OCI-LY3 (cell line): ENCODE measurements at regions not wholly inside any gene's neighbourhood (a gene's known extent, or its start where the extent isn't known, plus 50 kb on each side); places are given as distances from the start of the nearest gene placed in this dataset.

Experiments
- H2AFZ ChIP-seq: fragments of 200-600, 300-600 bp; shearing (Covaris generic); 2 replicates; pipeline ENCODE4 v1.6.0; 2014; ENCODE audit warnings: antibody characterized with exemption, low read depth, low read length
- H3K27ac ChIP-seq: fragments of 200-600, 300-600 bp; sonication (generic); 2 replicates; pipeline ENCODE4 v1.5.1; 2014; ENCODE audit warnings: mild to moderate bottlenecking, low read length, moderate library complexity, mixed read lengths
- H3K27me3 ChIP-seq: fragments of 200-600, 300-600 bp; sonication (generic); 2 replicates; pipeline ENCODE4 v1.6.1; 2014; ENCODE audit warnings: low read depth, low read length, mixed read lengths
- H3K36me3 ChIP-seq: fragments of 200-600, 300-600 bp; sonication (generic); replicated peaks from 2 replicates; pipeline ENCODE3; 2014; ENCODE audit warnings: low read depth, low read length, mixed read lengths
- H3K4me1 ChIP-seq: fragments of 300-600, 200-600 bp; sonication (generic); 2 replicates; pipeline ENCODE4 v1.6.1; 2014; ENCODE audit warnings: low read length, mixed read lengths
- H3K4me2 ChIP-seq: fragments of 200-600, 300-600 bp; sonication (generic); 2 replicates; pipeline ENCODE4 v1.6.1; 2014; ENCODE audit warnings: low read length, mixed read lengths
- H3K4me3 ChIP-seq: fragments of 300-600, 200-600 bp; sonication (generic); 2 replicates; pipeline ENCODE4 v1.5.1; 2014; ENCODE audit warnings: antibody characterized with exemption, mild to moderate bottlenecking, low read length, moderate library complexity
- H3K79me2 ChIP-seq: fragments of 300-600, 200-600 bp; shearing (Covaris generic); 2 replicates; pipeline ENCODE4 v1.6.1; 2014; ENCODE audit warnings: mild to moderate bottlenecking, low read length, mixed read lengths
- H3K9ac ChIP-seq: fragments of 300-600, 200-600 bp; shearing (Covaris generic); 2 replicates; pipeline ENCODE4 v1.6.0; 2014; ENCODE audit warnings: mild to moderate bottlenecking, low read length, moderate library complexity
- H3K9me3 ChIP-seq: fragments of 200-600, 300-600 bp; shearing (Covaris generic); 2 replicates; pipeline ENCODE4 v1.6.1; 2014; ENCODE audit warnings: low read length, mixed read lengths; ENCODE audit not compliant: insufficient read depth
- H4K20me1 ChIP-seq: fragments of 200-600, 300-600 bp; sonication (generic); 2 replicates; pipeline ENCODE4 v1.6.1; 2016; ENCODE audit warnings: low read length, mixed read lengths; ENCODE audit not compliant: insufficient read depth
- EZH2phosphoT487 ChIP-seq: fragments of 200-600 bp; shearing (Covaris generic); IDR thresholded peaks from 2 replicates; pipeline ENCODE4 v1.6.1; 2018; ENCODE audit warnings: antibody characterized with exemption, mixed run types, low read depth
- TF ChIP-seq, protein P1 (sequence below): fragments of 200-600, 300-600 bp; sonication (generic); IDR thresholded peaks from 2 replicates; pipeline ENCODE4 v1.5.1; 2014; ENCODE audit warnings: antibody characterized with exemption, low read length, low read depth

DNA sequence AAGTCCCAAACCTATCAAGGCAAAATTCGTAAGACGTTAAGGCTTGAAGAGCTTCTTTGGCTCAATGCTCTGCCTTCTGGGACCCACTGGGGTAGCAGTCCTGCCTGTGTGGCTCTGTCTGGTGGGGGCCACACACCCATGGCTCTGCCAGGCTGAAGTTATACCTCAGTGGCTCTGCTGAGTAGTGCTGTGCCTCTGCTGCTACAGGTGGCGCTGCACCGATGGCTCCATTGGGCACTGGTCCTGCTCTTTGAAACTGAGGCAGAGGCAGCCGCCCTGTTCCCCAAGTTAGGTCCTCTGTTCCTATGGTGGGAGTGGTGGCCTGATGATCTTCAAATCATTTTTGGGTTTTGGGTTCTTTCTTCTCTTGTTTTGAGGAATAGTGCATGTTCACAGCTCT, 68.0 kb upstream of the AP4E1 start:
- TF ChIP-seq, protein P1, sequence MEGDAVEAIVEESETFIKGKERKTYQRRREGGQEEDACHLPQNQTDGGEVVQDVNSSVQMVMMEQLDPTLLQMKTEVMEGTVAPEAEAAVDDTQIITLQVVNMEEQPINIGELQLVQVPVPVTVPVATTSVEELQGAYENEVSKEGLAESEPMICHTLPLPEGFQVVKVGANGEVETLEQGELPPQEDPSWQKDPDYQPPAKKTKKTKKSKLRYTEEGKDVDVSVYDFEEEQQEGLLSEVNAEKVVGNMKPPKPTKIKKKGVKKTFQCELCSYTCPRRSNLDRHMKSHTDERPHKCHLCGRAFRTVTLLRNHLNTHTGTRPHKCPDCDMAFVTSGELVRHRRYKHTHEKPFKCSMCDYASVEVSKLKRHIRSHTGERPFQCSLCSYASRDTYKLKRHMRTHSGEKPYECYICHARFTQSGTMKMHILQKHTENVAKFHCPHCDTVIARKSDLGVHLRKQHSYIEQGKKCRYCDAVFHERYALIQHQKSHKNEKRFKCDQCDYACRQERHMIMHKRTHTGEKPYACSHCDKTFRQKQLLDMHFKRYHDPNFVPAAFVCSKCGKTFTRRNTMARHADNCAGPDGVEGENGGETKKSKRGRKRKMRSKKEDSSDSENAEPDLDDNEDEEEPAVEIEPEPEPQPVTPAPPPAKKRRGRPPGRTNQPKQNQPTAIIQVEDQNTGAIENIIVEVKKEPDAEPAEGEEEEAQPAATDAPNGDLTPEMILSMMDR, result no peak
- TF ChIP-seq EZH2phosphoT487, result no peak
- Histone ChIP-seq H3K27me3 (peaks cover 6% of the 10 kb centered on the region; the same call in 1 of the 2 replicates), H3K27ac (no peak overlapping the region), H3K4me1 (no peaks in the 10 kb centered on the region), H2AFZ (no peak overlapping the region), H3K4me3 (no peak overlapping the region), H3K4me2 (no peak overlapping the region), H4K20me1 (no peaks in the 10 kb centered on the region), H3K9ac (no peak overlapping the region), H3K9me3 (no peaks in the 10 kb centered on the region), H3K36me3 (no peaks in the 10 kb centered on the region), H3K79me2 (no peaks in the 10 kb centered on the region)

DNA sequence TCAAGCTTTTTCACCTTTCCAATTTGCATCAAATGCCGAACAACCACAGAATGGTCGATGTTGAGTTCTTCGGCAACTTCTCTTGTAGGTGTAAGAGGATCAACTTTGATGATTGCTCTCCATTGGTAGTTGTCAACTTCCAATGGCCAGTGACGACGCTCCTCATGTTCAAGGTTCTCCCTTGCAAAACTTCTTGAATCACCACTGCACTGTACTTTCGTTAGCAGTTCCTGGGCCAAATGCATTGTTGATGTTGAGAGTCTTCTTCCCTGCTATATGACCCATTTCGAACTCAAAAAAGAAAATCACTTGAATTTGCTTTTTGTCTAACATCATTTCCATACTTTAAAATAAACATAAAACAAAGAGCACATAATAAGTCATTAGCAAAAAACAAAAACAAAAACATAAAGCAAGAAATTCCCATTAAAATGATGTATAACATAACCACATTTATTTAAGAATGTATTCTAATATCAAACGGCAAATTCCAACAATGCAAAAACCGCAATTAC, 71.2 kb upstream of the AP4E1 start:
- no peak overlapping the region for H3K27ac ChIP-seq
- no peaks in the 10 kb centered on the region for H3K36me3 ChIP-seq
- H3K4me1 ChIP-seq, result no peaks in the 10 kb centered on the region
- H2AFZ ChIP-seq, result no peak overlapping the region
- H3K4me2 ChIP-seq, result no peak overlapping the region
- no peak overlapping the region for H3K9ac ChIP-seq
- H3K4me3 ChIP-seq, result no peak overlapping the region
- H4K20me1 ChIP-seq, result no peaks in the 10 kb centered on the region
- no peaks in the 10 kb centered on the region for H3K9me3 ChIP-seq
- TF ChIP-seq, protein P1, result no peak
- TF ChIP-seq EZH2phosphoT487, result no peak
- peaks cover 6% of the 10 kb centered on the region; the same call in 1 of the 2 replicates for H3K27me3 ChIP-seq
- no peaks in the 10 kb centered on the region for H3K79me2 ChIP-seq

DNA sequence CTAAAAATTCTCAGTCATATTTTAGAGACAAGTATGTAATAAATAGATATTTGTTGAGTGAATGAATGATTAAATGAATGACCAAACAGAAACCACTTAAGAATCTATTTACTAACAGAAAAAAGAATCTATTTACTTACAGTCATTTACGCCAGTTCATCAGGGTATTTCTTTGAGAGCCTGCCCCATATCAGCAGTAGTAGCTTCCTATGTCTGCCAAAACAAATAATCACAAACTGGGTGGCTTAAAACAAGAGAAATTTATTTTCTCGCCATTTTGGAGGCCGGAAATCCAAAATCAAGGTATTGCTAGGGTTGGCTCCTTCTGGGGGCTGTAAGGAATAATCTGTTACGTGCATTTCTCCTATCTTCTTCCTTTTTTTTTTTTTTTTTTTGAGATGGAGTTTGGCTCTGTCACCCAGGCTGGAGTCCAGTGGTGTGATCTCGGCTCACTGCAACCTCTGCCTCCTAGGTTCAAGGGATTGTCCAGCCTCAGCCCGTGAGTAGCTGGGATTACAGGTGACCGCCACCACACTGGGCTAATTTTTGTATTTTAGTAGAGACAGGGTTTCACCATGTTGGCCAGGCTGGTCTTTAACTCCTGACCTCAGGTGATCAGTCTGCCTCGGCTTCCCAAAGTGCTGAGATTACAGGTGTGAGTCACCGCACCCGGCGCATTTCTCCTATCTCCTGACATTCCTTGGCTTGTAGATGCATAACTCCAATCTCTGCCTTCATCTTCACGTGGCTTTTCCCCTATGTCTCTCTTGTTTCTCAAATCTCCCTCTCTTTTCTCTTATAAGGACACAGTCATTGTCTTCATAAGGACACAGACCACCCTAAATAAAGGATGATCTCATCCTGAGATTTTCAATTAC, 65.2 kb upstream of the SPPL2A start:
- no peak overlapping the region for H2AFZ ChIP-seq
- H3K27me3 ChIP-seq, result 0 out of 2 replicates have a peak, but pooled peaks cover 2% of the 10 kb centered on the region
- H3K27ac ChIP-seq, result no peak overlapping the region
- H3K79me2 ChIP-seq, result no peaks in the 10 kb centered on the region
- H3K4me3 ChIP-seq, result no peak overlapping the region
- H3K9ac ChIP-seq, result no peak overlapping the region
- no peaks in the 10 kb centered on the region for H3K9me3 ChIP-seq
- no peaks in the 10 kb centered on the region for H3K36me3 ChIP-seq
- no peaks in the 10 kb centered on the region for H3K4me1 ChIP-seq
- no peak overlapping the region for H3K4me2 ChIP-seq
- H4K20me1 ChIP-seq, result no peaks in the 10 kb centered on the region
- TF ChIP-seq, protein P1, result no peak
- TF ChIP-seq EZH2phosphoT487, result no peak

DNA sequence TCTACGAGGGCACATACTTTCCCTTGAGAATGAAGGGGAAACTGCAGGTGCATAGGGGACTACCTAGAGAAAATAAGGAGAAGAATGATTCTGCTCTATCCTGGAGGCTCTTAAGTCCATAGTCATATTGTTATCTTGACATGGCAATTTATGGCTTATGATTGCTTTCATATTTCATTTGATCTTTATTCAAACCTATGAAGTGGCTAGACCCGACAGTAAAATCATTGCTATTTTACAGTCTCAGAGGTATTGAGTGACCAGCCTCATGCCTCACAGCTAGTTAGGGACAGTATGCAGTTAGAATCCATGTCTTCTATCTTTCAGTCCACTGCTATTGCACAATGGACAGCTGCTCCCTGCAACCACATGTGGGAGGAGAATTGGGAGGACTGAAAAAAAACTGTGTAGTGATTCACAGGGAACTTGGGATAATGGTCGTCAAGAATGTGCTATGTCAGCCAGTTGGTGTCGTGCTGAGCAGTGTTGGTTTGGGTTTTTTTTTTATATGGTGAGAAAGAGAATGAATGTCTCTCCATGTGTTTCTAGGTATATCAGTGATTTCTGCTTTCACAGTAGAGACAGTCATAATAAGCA, 63.2 kb upstream of the SPPL2A start:
- TF ChIP-seq EZH2phosphoT487, result no peak
- TF ChIP-seq, protein P1, result no peak
- Histone ChIP-seq H3K79me2 (no peaks in the 10 kb centered on the region), H3K9me3 (no peaks in the 10 kb centered on the region), H3K4me3 (no peak overlapping the region), H3K36me3 (no peaks in the 10 kb centered on the region), H3K27me3 (0 out of 2 replicates have a peak, but pooled peaks cover 2% of the 10 kb centered on the region), H3K4me1 (no peaks in the 10 kb centered on the region), H4K20me1 (no peaks in the 10 kb centered on the region), H3K9ac (no peak overlapping the region), H3K4me2 (no peak overlapping the region), H2AFZ (no peak overlapping the region), H3K27ac (no peak overlapping the region)
